Adrenal gland (tissue), 9 donors: ENCODE measurements at regions not wholly inside any gene's neighbourhood (a gene's known extent, or its start where the extent isn't known, plus 50 kb on each side); places are given as distances from the start of the nearest gene placed in this dataset.

ENCODE experiments used
- DNase-seq, 7 donors: peaks; one replicate each; pipeline ENCODE4 v3.0.0-alpha.2; 2019 to 2020
- H3K27ac ChIP-seq, 5 donors: fragments of 200-600 bp; sonication (generic) in 4 of 5; 1 replicate in 3 of 5; 2 replicates in 2 of 5; pipeline versions ENCODE4 v1.5.1 to v1.8.0; 2016 to 2020; ENCODE audit warnings: mild to moderate bottlenecking in 1 of 5
- H3K27me3 ChIP-seq: fragments of 200-600 bp; 2 replicates; pipeline ENCODE4 v1.8.0; 2021
- H3K36me3 ChIP-seq, 2 donors: fragments of 200-600 bp; replicated peaks in 1 of 2; 1 replicate in 1 of 2; 2 replicates in 1 of 2; pipeline versions ENCODE4 v1.5.1 to v1.8.0; 2018 to 2022
- H3K4me1 ChIP-seq, 2 donors: fragments of 200-600 bp; replicated peaks in 1 of 2; 1 replicate in 1 of 2; 2 replicates in 1 of 2; pipeline versions ENCODE4 v1.5.1 to v1.8.0; 2018 to 2021
- H3K4me3 ChIP-seq, 4 donors: fragments of 200-600 bp; sonication (generic) in 3 of 4; one replicate each; pipeline ENCODE4 v1.5.1; 2016 to 2018
- H3K9me3 ChIP-seq, 3 donors: fragments of 200-600 bp; sonication (generic) in 1 of 3; replicated peaks in 1 of 3; 1 replicate in 2 of 3; 2 replicates in 1 of 3; pipeline versions ENCODE4 v1.5.1 to v1.8.0; 2016 to 2021
- CTCF ChIP-seq, 6 experiments: fragments of 450-650 bp in 4 of 6; fragments of 200-600 bp in 2 of 6; sonication (generic) in 1 of 6; IDR thresholded peaks; 1 replicate in 5 of 6; 2 replicates in 1 of 6; pipeline versions ENCODE4 v1.5.1 to v1.8.0; 2016 to 2021; ENCODE audit warnings: antibody characterized with exemption in 6 of 6, mild to moderate bottlenecking in 2 of 6, moderate library complexity in 1 of 6
- POLR2A ChIP-seq, 2 donors: fragments of 450-650 bp; IDR thresholded peaks; one replicate each; pipeline ENCODE4 v1.6.1; 2017; ENCODE audit warnings: antibody characterized with exemption in 2 of 2, mild to moderate bottlenecking in 2 of 2, moderate library complexity in 1 of 2
- WGBS, 4 donors: extraction: QIAGEN DNeasy Blood & Tissue Kit in 2 of 4; methylation state at CpG; one replicate each; pipeline versions ENCODE4 v1.1.5 to v1.1.7; 2013 to 2017; 5-methylcytosine and 5-hydroxymethylcytosine counted together
- intact Hi-C, 2 donors: fragments of 100-400 bp; cut with DNase I; formaldehyde crosslinking; loops; one replicate each; pipeline versions ENCODE4 v1.14.1 to v1.15.0; 2022 to 2023
- donor health status: healthy with polysubstance abuse.
- donor health status: Bipolar disorder and iron deficiency.
- donor health status: DM: yes; HTN: yes; CAD: no.
- donor health status: DM: no; HTN: no; CAD: no.
- donor health status: DM: no; HTN: no; CAD: no.

- Histone ChIP-seq H3K36me3 (no peaks in the 10 kb centered on the region), H3K4me1 (no peaks in the 10 kb centered on the region), H3K27me3 (no peaks in the 10 kb centered on the region), H3K27ac (no peak overlapping the region), H3K9me3 (peaks cover 0 to 5% (median 0%) of the 10 kb centered on the region in 3 donors), H3K4me3 (no peak overlapping the region)
- TF ChIP-seq POLR2A (IDR thresholded peaks at IDR 0.05) (no peak), CTCF (IDR thresholded peaks at IDR 0.05) (no peak)
- DNase-seq, result no peak
- intact Hi-C loops, result no loop called here
Measured at GRCh38 chr6:90431576-90431975, 134.9 kb upstream of the BACH2 start.

- H3K27ac ChIP-seq, result no peak overlapping the region
- TF ChIP-seq POLR2A (IDR thresholded peaks at IDR 0.05) (no peak), CTCF (IDR thresholded peaks at IDR 0.05) (no peak)
- no peaks in the 10 kb centered on the region for H3K36me3 ChIP-seq
- no peak for DNase-seq
- no peak overlapping the region for H3K4me3 ChIP-seq
- H3K27me3 ChIP-seq, result no peaks in the 10 kb centered on the region
- intact Hi-C loops, result no loop called here
- H3K9me3 ChIP-seq, result peaks cover 0 to 5% (median 0%) of the 10 kb centered on the region in 3 donors
- no peaks in the 10 kb centered on the region for H3K4me1 ChIP-seq
Measured at GRCh38 chr6:90429713-90430112, 133.1 kb upstream of the BACH2 start.

- Histone ChIP-seq H3K27me3 (no peaks in the 10 kb centered on the region), H3K36me3 (no peaks in the 10 kb centered on the region)
Measured at GRCh38 chr6:90428514-90428913, 131.9 kb upstream of the BACH2 start.

GRCh38 chr6:90425161-90425641, 128.6 kb upstream of the BACH2 start:
- Histone ChIP-seq H3K36me3 (no peaks in the 10 kb centered on the region), H3K9me3 (peaks cover 0 to 5% (median 0%) of the 10 kb centered on the region in 3 donors), H3K4me1 (no peaks in the 10 kb centered on the region), H3K27me3 (no peaks in the 10 kb centered on the region), H3K27ac (no peak overlapping the region), H3K4me3 (no peak overlapping the region)
- DNase-seq, result no peak
- WGBS, 4 donors, result 67 to 72% (median 71%) methylated on average over 5 of the region's 5 CpGs
- intact Hi-C loops, result no loop called here
- TF ChIP-seq POLR2A (IDR thresholded peaks at IDR 0.05), result no peak
- TF ChIP-seq CTCF (IDR thresholded peaks at IDR 0.05), result no peak

More at GRCh38 chr6:90428514-90428913, 131.9 kb upstream of the BACH2 start:
- Histone ChIP-seq H3K4me1 (no peaks in the 10 kb centered on the region), H3K27ac (no peak overlapping the region), H3K9me3 (peaks cover 0 to 5% (median 0%) of the 10 kb centered on the region in 3 donors), H3K4me3 (no peak overlapping the region)
- DNase-seq, result no peak
- TF ChIP-seq CTCF (IDR thresholded peaks at IDR 0.05) (no peak), POLR2A (IDR thresholded peaks at IDR 0.05) (no peak)
- intact Hi-C loops, result no loop called here
- WGBS, 4 donors, result 76 to 86% (median 82%) methylated on average over 1 of the region's 1 CpG
